Endothelial cell of umbilical vein (primary cell): ENCODE measurements at regions not wholly inside any gene's neighbourhood (a gene's known extent, or its start where the extent isn't known, plus 50 kb on each side); places are given as distances from the start of the nearest gene placed in this dataset.
"Not testable (repeated sequence)": the region's sequence is repeated elsewhere in the genome, so short reads cannot be mapped to it uniquely, and the experiment has no call there.

Experiments
- BruUV-seq: library from RNA; stranded (reverse); fragments of 400-500 nt; replicated peaks from 2 replicates; lab custom pipeline; 2021; lab: Mats Ljungman, UMichigan
- CTCF ChIA-PET: fragments of 300-600, 350-600 bp; sonication (Branson Sonifier 250); formaldehyde crosslinking; loops from one replicate; lab custom pipeline; 2021; ENCODE audit warnings: antibody characterized with exemption, inconsistent platforms; lab: Charles Lee
- POLR2A ChIA-PET: fragments of 300-600, 350-600 bp; sonication (Branson Sonifier 250); formaldehyde crosslinking; loops from one replicate; lab custom pipeline; 2021; ENCODE audit warnings: antibody characterized with exemption, inconsistent platforms; lab: Charles Lee
- DNase-seq: peaks from one replicate; pipeline ENCODE4 v3.0.0-alpha.2; 2011; ENCODE audit warnings: low read depth, low spot score
- FAIRE-seq: peaks from 2 replicates; lab custom pipeline; 2011; peaks lifted over from hg19 to GRCh38; lab: Jason Lieb, UNC
- H2AFZ ChIP-seq: 2 replicates; pipeline ENCODE4 v1.6.0; 2012; ENCODE audit warnings: low read depth, low read length, control low read depth, inconsistent platforms
- H3K27ac ChIP-seq: 2 replicates; pipeline ENCODE4 v1.5.1; 2011; ENCODE audit warnings: low read depth, mild to moderate bottlenecking, control low read depth, low read length, moderate library complexity; ENCODE audit not compliant: insufficient read depth
- H3K27me3 ChIP-seq, 2 experiments: 2 replicates each; pipeline versions ENCODE4 v1.6.0 to v1.6.1; 2011; ENCODE audit warnings: low read length in 2 of 2, mixed read lengths in 1 of 2; ENCODE audit not compliant: control insufficient read depth in 2 of 2, insufficient read depth in 2 of 2
- H3K36me3 ChIP-seq, 2 experiments: 2 replicates in 1 of 2; 3 replicates in 1 of 2; pipeline ENCODE4 v1.5.1; 2011; ENCODE audit warnings: low read length in 2 of 2, mild to moderate bottlenecking in 1 of 2, moderate library complexity in 1 of 2; ENCODE audit not compliant: control insufficient read depth in 2 of 2, insufficient read depth in 2 of 2; ENCODE audit errors: extremely low read depth in 1 of 2
- H3K4me1 ChIP-seq: 3 replicates; pipeline ENCODE4 v1.5.1; 2011; ENCODE audit warnings: mild to moderate bottlenecking, low read length; ENCODE audit not compliant: control insufficient read depth, insufficient read depth; ENCODE audit errors: extremely low read depth
- H3K4me2 ChIP-seq: 2 replicates; pipeline ENCODE4 v1.6.1; 2011; ENCODE audit warnings: low read length, control low read depth, mixed read lengths; ENCODE audit not compliant: insufficient read depth
- H3K4me3 ChIP-seq, 3 experiments: fragments of 200-600 bp in 1 of 3; sonication (generic), shearing (Covaris generic) in 1 of 3; replicated peaks in 1 of 3; 2 replicates each; pipeline ENCODE4 v1.5.1; 2011 to 2016; ENCODE audit warnings: control low read depth in 3 of 3, low read length in 3 of 3, mild to moderate bottlenecking in 2 of 3, inconsistent platforms in 1 of 3, low read depth in 1 of 3, moderate library complexity in 1 of 3; ENCODE audit not compliant: insufficient read depth in 1 of 3
- H3K79me2 ChIP-seq: 2 replicates; pipeline ENCODE4 v1.6.0; 2012; ENCODE audit warnings: low read length, inconsistent platforms; ENCODE audit not compliant: control insufficient read depth, insufficient read depth
- H3K9ac ChIP-seq: replicated peaks from 2 replicates; pipeline ENCODE3; 2011; ENCODE audit warnings: low read length, control low read depth; ENCODE audit not compliant: insufficient read depth; ENCODE audit errors: extremely low read depth
- H3K9me1 ChIP-seq: replicated peaks from 3 replicates; pipeline ENCODE4 v1.6.0; 2011; ENCODE audit warnings: mild to moderate bottlenecking, low read length; ENCODE audit not compliant: control insufficient read depth, insufficient read depth; ENCODE audit errors: extremely low read depth
- H3K9me3 ChIP-seq: replicated peaks from 2 replicates; pipeline ENCODE4 v1.5.1; 2012; ENCODE audit warnings: low read length, inconsistent platforms; ENCODE audit not compliant: control insufficient read depth, insufficient read depth
- H4K20me1 ChIP-seq: replicated peaks from 2 replicates; pipeline ENCODE3; 2011; ENCODE audit warnings: mild to moderate bottlenecking, low read length; ENCODE audit not compliant: control insufficient read depth, insufficient read depth; ENCODE audit errors: extremely low read depth
- CTCF ChIP-seq, 2 donors: IDR thresholded peaks; 1 replicate in 1 of 2; 2 replicates in 1 of 2; pipeline ENCODE4 v1.5.1; 2011; ENCODE audit warnings: low read length in 2 of 2, mild to moderate bottlenecking in 2 of 2, moderate library complexity in 2 of 2, control low read depth in 1 of 2, inconsistent platforms in 1 of 2, low read depth in 1 of 2; ENCODE audit not compliant: insufficient read depth in 1 of 2; ENCODE audit errors: extremely low read depth in 1 of 2
- EZH2 ChIP-seq: IDR thresholded peaks from 2 replicates; pipeline ENCODE4 v1.6.1; 2012; ENCODE audit warnings: borderline replicate concordance, low read depth, mild to moderate bottlenecking, moderate library complexity, low read length, inconsistent platforms; ENCODE audit not compliant: severe bottlenecking
- FOS ChIP-seq: IDR thresholded peaks from 2 replicates; pipeline ENCODE4 v1.6.1; 2011; ENCODE audit warnings: mild to moderate bottlenecking, low read length, moderate library complexity, borderline replicate concordance; ENCODE audit not compliant: insufficient read depth
- GATA2 ChIP-seq: IDR thresholded peaks from 2 replicates; pipeline ENCODE4 v1.7.0; 2011; ENCODE audit warnings: low read depth, mild to moderate bottlenecking, moderate library complexity, mixed read lengths, low read length; ENCODE audit not compliant: insufficient read length, insufficient read depth
- JUN ChIP-seq: IDR thresholded peaks from 2 replicates; pipeline ENCODE4 v1.6.1; 2011; ENCODE audit warnings: borderline replicate concordance, low read depth; ENCODE audit not compliant: insufficient read length, insufficient read depth
- MAX ChIP-seq: IDR thresholded peaks from 2 replicates; pipeline ENCODE4 v1.6.1; 2011; ENCODE audit not compliant: insufficient read depth, insufficient read length
- MYC ChIP-seq: IDR thresholded peaks from one replicate; pipeline ENCODE4 v1.6.1; 2011; ENCODE audit warnings: mild to moderate bottlenecking, low read depth, low read length
- POLR2A ChIP-seq: IDR thresholded peaks from 2 replicates; pipeline ENCODE4 v1.6.1; 2012; ENCODE audit warnings: low read depth, mild to moderate bottlenecking, control low read depth, low read length
- POLR2AphosphoS5 ChIP-seq: IDR thresholded peaks from 2 replicates; pipeline ENCODE4 v1.6.1; 2012; ENCODE audit warnings: low read depth, mild to moderate bottlenecking, control low read depth, low read length, moderate library complexity; ENCODE audit not compliant: insufficient read depth
- dilution Hi-C: fragments of 300-500 bp; cut with MboI; formaldehyde crosslinking; loops from one replicate; pipeline ENCODE4 v1.15.0; 2019; ENCODE audit warnings: low sequenced_read_pairs; ENCODE audit not compliant: extremely low pct_ligation_motif_present
- intact Hi-C: fragments of 100-400 bp; cut with micrococcal nuclease; formaldehyde crosslinking; loops from one replicate; pipeline ENCODE4 v1.10.0; 2022

- Histone ChIP-seq H3K9me3 (no peaks in the 10 kb centered on the region), H3K27ac (no peak overlapping the region), H4K20me1 (no peaks in the 10 kb centered on the region), H3K9me1 (no peaks in the 10 kb centered on the region), H3K36me3 (no peaks in the 10 kb centered on the region), H3K4me2 (no peak overlapping the region), H3K9ac (no peak overlapping the region), H3K4me1 (no peaks in the 10 kb centered on the region), H2AFZ (no peak overlapping the region), H3K27me3 (no peaks in the 10 kb centered on the region), H3K4me3 (no peak overlapping the region), H3K79me2 (no peaks in the 10 kb centered on the region)
- dilution Hi-C loops (no loop called here), intact Hi-C loops (no loop called here)
- POLR2A ChIA-PET, result no interaction called here
- no TSS peak for BruUV-seq
- no peak for FAIRE-seq
- CTCF ChIA-PET, result no interaction called here
- DNase-seq, result no peak
- TF ChIP-seq FOS (no peak), CTCF (IDR thresholded peaks at IDR 0.05; ENCODE audit: extremely low read depth in 1 of 2, insufficient read depth in 1 of 2, low read depth in 1 of 2, low read length in 2 of 2) (no peak), POLR2A (no peak), JUN (no peak), MYC (no peak), EZH2 (no peak), GATA2 (no peak), POLR2AphosphoS5 (no peak), MAX (no peak)
These were observed 876.3 kb upstream of the FOXG1 start for GRCh38 chr14:27890259-27890658.

- H3K79me2 ChIP-seq, H3K27ac ChIP-seq, H3K9me3 ChIP-seq, H2AFZ ChIP-seq, H3K4me1 ChIP-seq, FAIRE-seq, BruUV-seq, H4K20me1 ChIP-seq, H3K9me1 ChIP-seq, H3K27me3 ChIP-seq, dilution Hi-C loops, DNase-seq, intact Hi-C loops, H3K4me2 ChIP-seq, H3K4me3 ChIP-seq, H3K36me3 ChIP-seq, POLR2A ChIA-PET, CTCF ChIA-PET, H3K9ac ChIP-seq: not testable (repeated sequence)
These were observed 858.1 kb upstream of the FOXG1 start for GRCh38 chr14:27908484-27908883.
